ENCODE measurements at regions not wholly inside any gene's neighbourhood (a gene's known extent, or its start where the extent isn't known, plus 50 kb on each side); places are given as distances from the start of the nearest gene placed in this dataset.
A peak's percentile ranks its signal among the peaks of the same experiment; 100 is the strongest.

- DNase-seq (ENCODE audit: low spot score): no peak
Measured at GRCh38 chr1:38718031-38718430, 141.5 kb downstream of the RRAGC start.

- DNase-seq (ENCODE audit: low spot score): no peak
Measured at GRCh38 chr1:38716229-38716628, 143.3 kb downstream of the RRAGC start.

- DNase-seq (ENCODE audit: low spot score): no peak
Measured at GRCh38 chr1:38715415-38715814, 144.2 kb downstream of the RRAGC start.

GRCh38 chr1:38712046-38712445, 147.5 kb downstream of the RRAGC start:
- peak; percentile 58 for DNase-seq (ENCODE audit: low spot score)

- no peak for DNase-seq (ENCODE audit: low spot score)
Measured at GRCh38 chr1:38708701-38709258, 150.8 kb downstream of the RRAGC start.

- no peak for DNase-seq (ENCODE audit: low spot score)
Measured at GRCh38 chr1:38701088-38701487, 158.5 kb downstream of the RRAGC start.

GRCh38 chr1:38700077-38700470, 159.5 kb downstream of the RRAGC start:
- no peak for DNase-seq (ENCODE audit: low spot score)

GRCh38 chr1:38699330-38700076, 160.1 kb downstream of the RRAGC start:
- no peak for DNase-seq (ENCODE audit: low spot score)

- no peak for DNase-seq (ENCODE audit: low spot score)
Measured at GRCh38 chr1:38697387-38697786, 162.2 kb downstream of the RRAGC start.

- DNase-seq (ENCODE audit: low spot score): no peak
Measured at GRCh38 chr1:38696371-38696770, 163.2 kb downstream of the RRAGC start.

GRCh38 chr1:38693759-38694158, 165.8 kb downstream of the RRAGC start:
- no peak for DNase-seq (ENCODE audit: low spot score)

- DNase-seq (ENCODE audit: low spot score): no peak
Measured at GRCh38 chr1:38693031-38693430, 166.5 kb downstream of the RRAGC start.

- no peak for DNase-seq (ENCODE audit: low spot score)
Measured at GRCh38 chr1:38690790-38691449, 168.7 kb downstream of the RRAGC start.

GRCh38 chr1:38686927-38687255, 172.7 kb downstream of the RRAGC start:
- no peak for DNase-seq (ENCODE audit: low spot score)

GRCh38 chr1:38686167-38686926, 173.2 kb downstream of the RRAGC start:
- DNase-seq (ENCODE audit: low spot score): no peak

GRCh38 chr1:38685388-38685787, 174.2 kb downstream of the RRAGC start:
- no peak for DNase-seq (ENCODE audit: low spot score)

GRCh38 chr1:38680801-38681510, 178.6 kb downstream of the RRAGC start:
- DNase-seq (ENCODE audit: low spot score): peak; percentile 2

- no peak for DNase-seq (ENCODE audit: low spot score)
Measured at GRCh38 chr1:38677756-38678155, 181.8 kb downstream of the RRAGC start.

GRCh38 chr1:38677311-38677710, 182.3 kb downstream of the RRAGC start:
- DNase-seq (ENCODE audit: low spot score): no peak

GRCh38 chr1:38672692-38673091, 186.9 kb downstream of the RRAGC start:
- DNase-seq (ENCODE audit: low spot score): no peak

- DNase-seq (ENCODE audit: low spot score): no peak
Measured at GRCh38 chr1:38671221-38671620, 188.4 kb downstream of the RRAGC start.

- no peak for DNase-seq (ENCODE audit: low spot score)
Measured at GRCh38 chr1:38670544-38671122, 188.9 kb downstream of the RRAGC start.

Measured in SW480 (cell line).